Caco-2 (cell line): ENCODE measurements at regions not wholly inside any gene's neighbourhood (a gene's known extent, or its start where the extent isn't known, plus 50 kb on each side); places are given as distances from the start of the nearest gene placed in this dataset.

ENCODE experiments used
- BruUV-seq: library from RNA; stranded (reverse); fragments of 400-500 nt; replicated peaks from 2 replicates; lab custom pipeline; 2021; lab: Mats Ljungman, UMichigan
- CTCF ChIA-PET: fragments of 300-600 bp; sonication (Branson Sonifier 250); formaldehyde crosslinking; loops from one replicate; lab custom pipeline; 2022; ENCODE audit warnings: antibody characterized with exemption; lab: Charles Lee
- POLR2A ChIA-PET: fragments of 300-600 bp; sonication (Branson Sonifier 250); formaldehyde crosslinking; loops from one replicate; lab custom pipeline; 2022; ENCODE audit warnings: antibody characterized with exemption; lab: Charles Lee
- DNase-seq, 2 experiments: peaks; one replicate each; pipeline versions ENCODE4 v3.0.0 to v3.0.0-alpha.2; 2020 to 2022
- H3K27me3 ChIP-seq: replicated peaks from 2 replicates; pipeline ENCODE4 v1.6.0; 2011; ENCODE audit warnings: low read length; ENCODE audit not compliant: control insufficient read depth, insufficient read depth
- H3K36me3 ChIP-seq: 2 replicates; pipeline ENCODE4 v1.5.1; 2011; ENCODE audit warnings: low read length; ENCODE audit not compliant: control insufficient read depth, insufficient read depth
- H3K4me1 ChIP-seq: fragments of 250-450 bp; sonication (Bioruptor Pico); 2 replicates; pipeline ENCODE4 v1.5.1; 2020; ENCODE audit warnings: mild to moderate bottlenecking
- H3K4me3 ChIP-seq: 2 replicates; pipeline ENCODE4 v1.5.1; 2011; ENCODE audit warnings: low read depth, mild to moderate bottlenecking, control low read depth, low read length
- H3K9me3 ChIP-seq: fragments of 250-450 bp; sonication (Bioruptor Pico); 2 replicates; pipeline ENCODE4 v1.5.1; 2020; ENCODE audit warnings: mild to moderate bottlenecking, moderate library complexity
- H3K27ac Mint-ChIP-seq: one replicate; pipeline ENCODE4 v1.8.0; 2022; ENCODE audit warnings: mixed read lengths; ENCODE audit not compliant: unreplicated experiment
- H3K27me3 Mint-ChIP-seq: one replicate; pipeline ENCODE4 v1.8.0; 2022; ENCODE audit warnings: mixed read lengths; ENCODE audit not compliant: insufficient read depth, unreplicated experiment
- H3K36me3 Mint-ChIP-seq: one replicate; pipeline ENCODE4 v1.8.0; 2022; ENCODE audit warnings: mild to moderate bottlenecking, mixed read lengths; ENCODE audit not compliant: insufficient read depth, unreplicated experiment
- H3K4me1 Mint-ChIP-seq: one replicate; pipeline ENCODE4 v1.8.0; 2022; ENCODE audit warnings: low read depth, mixed read lengths; ENCODE audit not compliant: unreplicated experiment
- H3K4me3 Mint-ChIP-seq: one replicate; pipeline ENCODE4 v1.8.0; 2022; ENCODE audit warnings: mild to moderate bottlenecking, moderate library complexity, mixed read lengths; ENCODE audit not compliant: unreplicated experiment
- H3K9me3 Mint-ChIP-seq: one replicate; pipeline ENCODE4 v1.8.0; 2022; ENCODE audit warnings: mixed read lengths; ENCODE audit not compliant: unreplicated experiment
- CTCF ChIP-seq, 2 experiments: fragments of 200-600 bp in 1 of 2; IDR thresholded peaks; 1 replicate in 1 of 2; 2 replicates in 1 of 2; pipeline versions ENCODE4 v1.5.1 to v1.8.0; 2011 to 2022; ENCODE audit warnings: antibody characterized with exemption in 1 of 2, control low read depth in 1 of 2, inconsistent platforms in 1 of 2, low read depth in 1 of 2, low read length in 1 of 2, mild to moderate bottlenecking in 1 of 2, moderate library complexity in 1 of 2; ENCODE audit not compliant: insufficient read depth in 1 of 2, severe bottlenecking in 1 of 2, unreplicated experiment in 1 of 2
- intact Hi-C: fragments of 100-400 bp; cut with micrococcal nuclease; formaldehyde crosslinking; loops from one replicate; pipeline ENCODE4 v1.10.0; 2022; ENCODE audit not compliant: unreplicated experiment

DNA sequence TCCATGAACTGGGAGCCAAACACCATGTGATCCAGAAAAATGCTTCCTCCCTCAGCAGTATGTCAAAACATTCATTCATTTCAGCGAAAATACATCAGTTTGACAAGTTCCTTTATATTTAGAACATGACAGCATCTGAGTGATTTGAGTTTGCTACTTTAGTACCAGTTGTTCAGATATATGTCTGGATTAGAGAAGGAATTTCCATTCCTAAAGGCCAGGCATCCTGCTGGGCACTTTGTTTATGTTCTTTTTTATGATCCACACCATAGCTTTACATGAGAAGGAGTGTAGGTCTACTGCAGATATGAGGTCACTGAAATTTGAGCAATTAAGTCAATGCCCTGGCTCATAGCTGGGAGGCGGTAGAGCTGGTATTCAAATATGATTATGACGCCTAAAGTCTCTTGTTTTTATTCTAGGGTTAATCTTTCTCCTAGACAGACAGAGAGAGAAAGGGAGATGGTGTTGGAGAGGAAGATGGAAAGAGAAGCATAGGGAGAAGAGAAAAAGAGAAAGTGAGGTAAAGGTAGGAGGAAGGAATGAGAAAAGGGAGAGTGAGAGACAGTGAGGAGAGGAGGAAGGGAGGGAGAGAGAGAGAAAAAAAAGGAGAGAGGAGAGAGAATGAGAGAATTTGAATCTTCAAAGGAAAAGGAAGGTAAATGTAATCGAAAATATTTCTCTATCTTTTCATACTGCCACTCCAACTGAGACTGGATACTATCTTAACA, 839.5 kb upstream of the FANCL start:
- Histone ChIP-seq H3K36me3 (no peaks in the 10 kb centered on the region), H3K4me3 (no peak overlapping the region), H3K4me1 (no peaks in the 10 kb centered on the region), H3K27me3 (no peaks in the 10 kb centered on the region), H3K9me3 (no peaks in the 10 kb centered on the region)
- POLR2A ChIA-PET, result no interaction called here
- Mint-ChIP-seq H3K4me1 (no peaks in the 10 kb centered on the region), H3K27me3 (peaks cover 8% of the 10 kb centered on the region), H3K36me3 (no peaks in the 10 kb centered on the region), H3K9me3 (no peaks in the 10 kb centered on the region), H3K27ac (no peak overlapping the region), H3K4me3 (no peak overlapping the region)
- BruUV-seq, result no TSS peak
- no peak for TF ChIP-seq CTCF (IDR thresholded peaks at IDR 0.05; ENCODE audit: insufficient read depth in 1 of 2, low read depth in 1 of 2, low read length in 1 of 2, severe bottlenecking in 1 of 2, unreplicated experiment in 1 of 2)
- intact Hi-C loops, result no loop called here
- DNase-seq, result no peak
- CTCF ChIA-PET, result no interaction called here

DNA sequence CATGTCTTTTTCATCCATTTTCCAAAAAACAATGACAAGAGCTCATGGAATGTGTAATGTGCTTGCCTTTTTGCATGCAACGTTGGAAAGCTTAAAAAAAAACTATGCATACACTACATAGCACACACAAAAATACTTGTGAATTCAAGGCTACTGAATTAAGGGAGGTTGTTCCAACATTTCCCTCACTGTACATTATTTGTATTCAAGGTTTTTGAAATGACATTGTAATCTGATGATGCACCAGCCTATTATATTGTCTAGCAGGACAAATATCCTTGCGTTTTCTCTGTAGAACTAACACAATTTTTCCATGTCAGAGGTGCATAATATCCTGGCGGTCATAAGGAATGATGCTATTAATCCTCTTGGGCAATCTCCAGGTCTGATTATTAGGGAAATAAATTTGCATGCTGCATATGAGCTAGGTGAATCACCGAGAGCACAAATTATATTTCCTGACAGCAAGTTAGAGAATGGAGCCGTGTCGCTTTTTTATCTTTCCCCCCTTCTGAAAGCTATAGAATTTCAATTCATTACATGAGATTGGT, 836.9 kb upstream of the FANCL start:
- BruUV-seq, result no TSS peak
- CTCF ChIA-PET, result no interaction called here
- H3K27me3 ChIP-seq, result no peaks in the 10 kb centered on the region
- Mint-ChIP-seq H3K27ac (no peak overlapping the region), H3K27me3 (peaks cover 8% of the 10 kb centered on the region), H3K9me3 (no peaks in the 10 kb centered on the region), H3K36me3 (no peaks in the 10 kb centered on the region), H3K4me1 (no peaks in the 10 kb centered on the region), H3K4me3 (no peak overlapping the region)
- no peaks in the 10 kb centered on the region for H3K36me3 ChIP-seq
- DNase-seq, result no peak
- H3K4me3 ChIP-seq, result no peak overlapping the region
- intact Hi-C loops, result no loop called here
- peaks cover 4% of the 10 kb centered on the region; the same call in 1 of the 2 replicates for H3K4me1 ChIP-seq
- no peaks in the 10 kb centered on the region for H3K9me3 ChIP-seq
- POLR2A ChIA-PET, result no interaction called here
- TF ChIP-seq CTCF (IDR thresholded peaks at IDR 0.05; ENCODE audit: insufficient read depth in 1 of 2, low read depth in 1 of 2, low read length in 1 of 2, severe bottlenecking in 1 of 2, unreplicated experiment in 1 of 2), result no peak

GRCh38 chr2:59077026-59077725, 836.1 kb upstream of the FANCL start:
- CTCF ChIA-PET, result no interaction called here
- no peaks in the 10 kb centered on the region for H3K4me1 Mint-ChIP-seq
- H3K27ac Mint-ChIP-seq, result no peak overlapping the region
- intact Hi-C loops, result no loop called here
- H3K9me3 ChIP-seq, result no peaks in the 10 kb centered on the region
- no peak for DNase-seq
- H3K4me3 ChIP-seq, result no peak overlapping the region
- POLR2A ChIA-PET, result no interaction called here
- H3K27me3 ChIP-seq, result no peaks in the 10 kb centered on the region
- no peaks in the 10 kb centered on the region for H3K36me3 ChIP-seq
- H3K4me3 Mint-ChIP-seq, result no peak overlapping the region
- H3K36me3 Mint-ChIP-seq, result no peaks in the 10 kb centered on the region
- TF ChIP-seq CTCF (IDR thresholded peaks at IDR 0.05; ENCODE audit: insufficient read depth in 1 of 2, low read depth in 1 of 2, low read length in 1 of 2, severe bottlenecking in 1 of 2, unreplicated experiment in 1 of 2), result no peak
- peaks cover 8% of the 10 kb centered on the region for H3K27me3 Mint-ChIP-seq
- peaks cover 1% of the 10 kb centered on the region for H3K9me3 Mint-ChIP-seq
- H3K4me1 ChIP-seq, result peaks cover 5% of the 10 kb centered on the region; the same call in 1 of the 2 replicates
- BruUV-seq, result no TSS peak
